ENCODE measurements at regions not wholly inside any gene's neighbourhood (a gene's known extent, or its start where the extent isn't known, plus 50 kb on each side); places are given as distances from the start of the nearest gene placed in this dataset.

GRCh38 chr13:36582977-36583376, 90.8 kb upstream of the SERTM1 start:
- TF ChIP-seq MAFK (IDR thresholded peaks at IDR 0.05; ENCODE audit: low read depth, low read length) (no peak), TCF12 (IDR thresholded peaks at IDR 0.05; ENCODE audit: low read depth, low read length) (no peak), GABPA (IDR thresholded peaks at IDR 0.05; ENCODE audit: borderline replicate concordance, insufficient read depth, low read length) (no peak), SIX5 (IDR thresholded peaks at IDR 0.05; ENCODE audit: low read depth, low read length) (no peak), EP300 (IDR thresholded peaks at IDR 0.05; ENCODE audit: borderline replicate concordance in 1 of 2, low read depth in 2 of 2, low read length in 2 of 2) (no peak), CTCF (IDR thresholded peaks at IDR 0.05; ENCODE audit: control extremely low read depth in 1 of 3, insufficient read depth in 1 of 3, low read depth in 1 of 3, low read length in 3 of 3) (no peak), EZH2 (IDR thresholded peaks at IDR 0.05; ENCODE audit: low read depth, low read length, severe bottlenecking) (no peak), RAD21 (IDR thresholded peaks at IDR 0.05 in 1 of 2, conservative IDR thresholded peaks at IDR 0.05 in 1 of 2; ENCODE audit: low read depth in 2 of 2, low read length in 2 of 2) (no peak), PHF8 (conservative IDR thresholded peaks at IDR 0.05; ENCODE audit: low read depth, low read length) (no peak)
